NCI-H2107 treated with DMSO at 0.1 percent for 48 hours (cell line): ENCODE measurements at regions not wholly inside any gene's neighbourhood (a gene's known extent, or its start where the extent isn't known, plus 50 kb on each side); places are given as distances from the start of the nearest gene placed in this dataset.

Experiments used
- DNase-seq: peaks from one replicate; lab custom pipeline; 2025; ENCODE audit not compliant: unreplicated experiment; lab: John Stamatoyannopoulos, UW

GRCh38 chr4:24476282-24476681 is 108.1 kb downstream of the DHX15 start:
- DNase-seq, result no peak

GRCh38 chr4:24475756-24476155 is 108.6 kb downstream of the DHX15 start:
- no peak for DNase-seq

GRCh38 chr4:24473309-24473721 is 111.0 kb downstream of the DHX15 start:
- no peak for DNase-seq

GRCh38 chr4:24472514-24473308 is 111.6 kb downstream of the DHX15 start:
- no peak for DNase-seq

GRCh38 chr4:24472161-24472510 is 112.2 kb downstream of the DHX15 start:
- DNase-seq, result no peak

GRCh38 chr4:24471486-24472160 is 112.7 kb downstream of the DHX15 start:
- DNase-seq, result no peak

- no peak for DNase-seq
These were observed 113.5 kb downstream of the DHX15 start for GRCh38 chr4:24470666-24471485.

GRCh38 chr4:24468071-24468470 is 116.3 kb downstream of the DHX15 start:
- DNase-seq, result no peak

- DNase-seq, result no peak
These were observed 119.8 kb downstream of the DHX15 start for GRCh38 chr4:24464566-24464965.

- no peak for DNase-seq
These were observed 127.9 kb downstream of the DHX15 start for GRCh38 chr4:24456431-24456830.

- DNase-seq, result no peak
These were observed 130.4 kb downstream of the DHX15 start for GRCh38 chr4:24453951-24454350.

- DNase-seq, result no peak
These were observed 132.5 kb downstream of the DHX15 start for GRCh38 chr4:24451870-24452269.

GRCh38 chr4:24443200-24443599 is 141.2 kb downstream of the DHX15 start:
- DNase-seq, result no peak

GRCh38 chr4:24440765-24441164 is 143.6 kb downstream of the DHX15 start:
- no peak for DNase-seq

GRCh38 chr4:24434241-24434640 is 150.1 kb downstream of the DHX15 start:
- no peak for DNase-seq

GRCh38 chr4:24433515-24434214 is 150.7 kb downstream of the DHX15 start:
- no peak for DNase-seq

- DNase-seq, result no peak
These were observed 155.5 kb downstream of the DHX15 start for GRCh38 chr4:24428850-24429249.

- no peak for DNase-seq
These were observed 157.8 kb downstream of the DHX15 start for GRCh38 chr4:24426557-24426956.

- no peak for DNase-seq
These were observed 158.5 kb downstream of the DHX15 start for GRCh38 chr4:24425863-24426262.

GRCh38 chr4:24423670-24424069 is 160.7 kb downstream of the DHX15 start:
- no peak for DNase-seq

GRCh38 chr4:24422644-24423043 is 161.7 kb downstream of the DHX15 start:
- no peak for DNase-seq
